GM21723 (cell line): ENCODE measurements at regions not wholly inside any gene's neighbourhood (a gene's known extent, or its start where the extent isn't known, plus 50 kb on each side); places are given as distances from the start of the nearest gene placed in this dataset.
A peak's percentile ranks its signal among the peaks of the same experiment; 100 is the strongest.
"Not testable (repeated sequence)": the region's sequence is repeated elsewhere in the genome, so short reads cannot be mapped to it uniquely, and the experiment has no call there.

Experiments used
- ATAC-seq: cut with Tn5 transposase; IDR thresholded peaks from one replicate; pipeline ENCODE4 v1.9.1; 2021; ENCODE audit warnings: mild to moderate bottlenecking, moderate library complexity; ENCODE audit not compliant: unreplicated experiment

- peak; percentile 100 for ATAC-seq
Observed at GRCh38 chr13:34156841-34157365, 339.0 kb downstream of the RFC3 start.

- ATAC-seq, result no peak
Observed at GRCh38 chr13:34159946-34160345, 342.0 kb downstream of the RFC3 start.

GRCh38 chr13:34161931-34162543, 344.1 kb downstream of the RFC3 start:
- ATAC-seq, result peak; percentile 50

- no peak for ATAC-seq
Observed at GRCh38 chr13:34162544-34162933, 344.6 kb downstream of the RFC3 start.

- ATAC-seq, result no peak
Observed at GRCh38 chr13:34164582-34164981, 346.6 kb downstream of the RFC3 start.

- no peak for ATAC-seq
Observed at GRCh38 chr13:34165158-34165557, 347.2 kb downstream of the RFC3 start.

GRCh38 chr13:34166406-34166805, 348.5 kb downstream of the RFC3 start:
- no peak for ATAC-seq

- no peak for ATAC-seq
Observed at GRCh38 chr13:34167347-34167746, 349.4 kb downstream of the RFC3 start.

- no peak for ATAC-seq
Observed at GRCh38 chr13:34172048-34172447, 354.1 kb downstream of the RFC3 start.

- no peak for ATAC-seq
Observed at GRCh38 chr13:34174671-34175145, 356.8 kb downstream of the RFC3 start.

- no peak for ATAC-seq
Observed at GRCh38 chr13:34175551-34175950, 357.6 kb downstream of the RFC3 start.

- ATAC-seq, result no peak
Observed at GRCh38 chr13:34176633-34177032, 358.7 kb downstream of the RFC3 start.

- ATAC-seq, result no peak
Observed at GRCh38 chr13:34179481-34179880, 361.5 kb downstream of the RFC3 start.

- no peak for ATAC-seq
Observed at GRCh38 chr13:34179927-34180326, 362.0 kb downstream of the RFC3 start.

- not testable (repeated sequence) for ATAC-seq
Observed at GRCh38 chr13:34181256-34181655, 363.3 kb downstream of the RFC3 start.

- no peak for ATAC-seq
Observed at GRCh38 chr13:34189946-34190345, 372.0 kb downstream of the RFC3 start.

GRCh38 chr13:34201050-34201913, 383.3 kb downstream of the RFC3 start:
- ATAC-seq, result no peak

- ATAC-seq, result no peak
Observed at GRCh38 chr13:34207334-34207733, 389.4 kb downstream of the RFC3 start.

GRCh38 chr13:34207872-34208271, 389.9 kb downstream of the RFC3 start:
- no peak for ATAC-seq

- no peak for ATAC-seq
Observed at GRCh38 chr13:34208336-34208735, 390.4 kb downstream of the RFC3 start.

- no peak for ATAC-seq
Observed at GRCh38 chr13:34210341-34210740, 392.4 kb downstream of the RFC3 start.

- no peak for ATAC-seq
Observed at GRCh38 chr13:34214686-34215085, 396.7 kb downstream of the RFC3 start.
